CD14-positive monocyte (primary cell): ENCODE measurements at regions not wholly inside any gene's neighbourhood (a gene's known extent, or its start where the extent isn't known, plus 50 kb on each side); places are given as distances from the start of the nearest gene placed in this dataset.

Experiments used
- DNase-seq, 3 donors: peaks; one replicate each; pipeline ENCODE4 v3.0.0-alpha.2; 2011 to 2022
- H2AFZ ChIP-seq: 2 replicates; pipeline ENCODE4 v1.6.0; 2012; ENCODE audit warnings: mild to moderate bottlenecking, low read depth, low read length, inconsistent platforms; ENCODE audit not compliant: insufficient read depth, poor library complexity, severe bottlenecking
- H3K27ac ChIP-seq, 2 donors: 1 replicate in 1 of 2; 2 replicates in 1 of 2; pipeline ENCODE4 v1.5.1; 2012 to 2013; ENCODE audit warnings: low read length in 2 of 2, control low read depth in 1 of 2, inconsistent platforms in 1 of 2, low read depth in 1 of 2, mild to moderate bottlenecking in 1 of 2
- H3K27me3 ChIP-seq, 2 donors: one replicate each; pipeline versions ENCODE4 v1.6.0 to v1.6.1; 2011 to 2013; ENCODE audit warnings: low read length in 2 of 2; ENCODE audit not compliant: control insufficient read depth in 2 of 2, insufficient read depth in 2 of 2
- H3K36me3 ChIP-seq, 2 donors: replicated peaks in 1 of 2; 1 replicate in 1 of 2; 2 replicates in 1 of 2; pipeline versions ENCODE4 v1.5.1 to v1.6.1; 2012 to 2013; ENCODE audit warnings: low read length in 2 of 2, control low read depth in 1 of 2, inconsistent platforms in 1 of 2, mild to moderate bottlenecking in 1 of 2; ENCODE audit not compliant: insufficient read depth in 2 of 2, control insufficient read depth in 1 of 2
- H3K4me1 ChIP-seq, 2 donors: 1 replicate in 1 of 2; 2 replicates in 1 of 2; pipeline versions ENCODE4 v1.5.1 to v1.6.1; 2012 to 2013; ENCODE audit warnings: low read length in 2 of 2, control low read depth in 1 of 2, inconsistent platforms in 1 of 2, mild to moderate bottlenecking in 1 of 2, moderate library complexity in 1 of 2; ENCODE audit not compliant: insufficient read depth in 2 of 2, control insufficient read depth in 1 of 2
- H3K4me2 ChIP-seq: replicated peaks from 2 replicates; pipeline ENCODE3; 2012; ENCODE audit warnings: low read length, moderate library complexity, mild to moderate bottlenecking; ENCODE audit not compliant: poor library complexity, severe bottlenecking; ENCODE audit errors: extremely low read depth
- H3K4me3 ChIP-seq, 3 experiments: fragments of 200-600 bp in 1 of 3; sonication (generic) in 1 of 3; replicated peaks in 1 of 3; 1 replicate in 2 of 3; 2 replicates in 1 of 3; pipeline ENCODE4 v1.5.1; 2011 to 2013; ENCODE audit warnings: low read length in 3 of 3, mild to moderate bottlenecking in 3 of 3, control low read depth in 2 of 3, low read depth in 2 of 3, inconsistent platforms in 1 of 3, moderate library complexity in 1 of 3
- H3K79me2 ChIP-seq: 2 replicates; pipeline ENCODE4 v1.6.0; 2012; ENCODE audit warnings: mild to moderate bottlenecking, control low read depth, inconsistent platforms, low read length, moderate library complexity; ENCODE audit not compliant: insufficient read depth
- H3K9ac ChIP-seq: 2 replicates; pipeline ENCODE4 v1.6.0; 2017; ENCODE audit warnings: low read length, mild to moderate bottlenecking; ENCODE audit not compliant: insufficient read depth, poor library complexity, severe bottlenecking
- H3K9me3 ChIP-seq, 2 donors: replicated peaks in 1 of 2; 1 replicate in 1 of 2; 2 replicates in 1 of 2; pipeline versions ENCODE4 v1.5.1 to v1.6.1; 2012 to 2013; ENCODE audit warnings: low read length in 2 of 2, control low read depth in 1 of 2; ENCODE audit not compliant: control insufficient read depth in 1 of 2, insufficient read depth in 1 of 2
- H4K20me1 ChIP-seq: 2 replicates; pipeline ENCODE4 v1.6.0; 2012; ENCODE audit warnings: mild to moderate bottlenecking, low read length, control low read depth, moderate library complexity; ENCODE audit not compliant: insufficient read depth
- H3K27ac Mint-ChIP-seq, 7 donors: one replicate each; pipeline ENCODE4 v1.8.0; 2020; ENCODE audit warnings: mild to moderate bottlenecking in 7 of 7, mixed read lengths in 7 of 7, moderate library complexity in 6 of 7, inconsistent platforms in 2 of 7
- H3K27me3 Mint-ChIP-seq, 3 donors: one replicate each; pipeline ENCODE4 v1.8.0; 2021 to 2022; ENCODE audit warnings: low read depth in 3 of 3, mild to moderate bottlenecking in 3 of 3, mixed read lengths in 3 of 3, moderate library complexity in 3 of 3, inconsistent platforms in 1 of 3
- H3K36me3 Mint-ChIP-seq, 2 donors: one replicate each; pipeline ENCODE4 v1.8.0; 2020; ENCODE audit warnings: mixed read lengths in 2 of 2, inconsistent platforms in 1 of 2, mild to moderate bottlenecking in 1 of 2
- H3K4me1 Mint-ChIP-seq: one replicate; pipeline ENCODE4 v1.8.0; 2020; ENCODE audit warnings: mild to moderate bottlenecking, mixed read lengths
- H3K4me3 Mint-ChIP-seq, 2 donors: one replicate each; pipeline ENCODE4 v1.8.0; 2020; ENCODE audit warnings: mild to moderate bottlenecking in 2 of 2, mixed read lengths in 2 of 2, moderate library complexity in 1 of 2
- H3K9me3 Mint-ChIP-seq, 7 donors: one replicate each; pipeline ENCODE4 v1.8.0; 2020 to 2022; ENCODE audit warnings: mixed read lengths in 7 of 7, mild to moderate bottlenecking in 6 of 7, moderate library complexity in 6 of 7, inconsistent platforms in 2 of 7
- WGBS: methylation state at CpG from one replicate; pipeline ENCODE4 v1.1.5; 2013; ENCODE audit warnings: missing lambda C conversion rate; ENCODE audit not compliant: insufficient coverage; 5-methylcytosine and 5-hydroxymethylcytosine counted together
- intact Hi-C, 2 donors: fragments of 100-400 bp; cut with micrococcal nuclease; formaldehyde crosslinking; loops; one replicate each; pipeline versions ENCODE4 v1.15.0 to v1.15.1; 2023
- TF ChIP-seq, protein P1 (sequence below): fragments of 200-600 bp; IDR thresholded peaks from one replicate; pipeline ENCODE4 v1.8.0; 2022; ENCODE audit warnings: antibody characterized with exemption, mild to moderate bottlenecking

DNA sequence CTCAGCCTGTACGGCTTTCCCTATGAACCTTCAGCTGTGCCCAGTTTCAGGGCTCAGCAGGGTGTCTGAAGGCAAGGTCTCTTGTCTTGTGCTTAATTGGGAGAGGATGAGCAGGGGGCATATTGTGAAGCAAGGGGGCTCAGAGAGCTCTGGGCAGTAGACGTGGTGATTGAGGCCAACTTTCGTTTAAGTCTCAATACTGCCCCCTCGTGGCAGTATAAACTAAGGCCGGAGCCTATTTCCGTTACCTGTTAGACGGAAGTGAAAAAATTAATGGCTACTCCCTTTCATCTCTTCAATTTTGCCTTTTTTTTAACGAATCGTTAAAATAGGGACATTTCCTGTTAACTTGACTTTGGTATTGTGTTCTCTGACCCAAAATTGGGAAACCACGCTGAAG lies 193.4 kb downstream of the TDRD15 start:
- no peak overlapping the region for H3K4me3 Mint-ChIP-seq
- Histone ChIP-seq H3K9ac (no peak overlapping the region), H3K4me2 (no peak overlapping the region), H4K20me1 (no peaks in the 10 kb centered on the region), H3K4me3 (no peak overlapping the region), H3K4me1 (peaks cover 0 to 3% of the 10 kb centered on the region in 2 donors), H2AFZ (peak overlapping the region; percentile 49), H3K36me3 (no peaks in the 10 kb centered on the region), H3K27ac (no peak overlapping the region), H3K27me3 (no peaks in the 10 kb centered on the region), H3K9me3 (no peaks in the 10 kb centered on the region), H3K79me2 (no peaks in the 10 kb centered on the region)
- no peak overlapping the region for H3K27ac Mint-ChIP-seq
- peaks cover 0 to 3% (median 0%) of the 10 kb centered on the region in 7 donors for H3K9me3 Mint-ChIP-seq
- peaks cover 6% of the 10 kb centered on the region for H3K4me1 Mint-ChIP-seq
- TF ChIP-seq, protein P1, sequence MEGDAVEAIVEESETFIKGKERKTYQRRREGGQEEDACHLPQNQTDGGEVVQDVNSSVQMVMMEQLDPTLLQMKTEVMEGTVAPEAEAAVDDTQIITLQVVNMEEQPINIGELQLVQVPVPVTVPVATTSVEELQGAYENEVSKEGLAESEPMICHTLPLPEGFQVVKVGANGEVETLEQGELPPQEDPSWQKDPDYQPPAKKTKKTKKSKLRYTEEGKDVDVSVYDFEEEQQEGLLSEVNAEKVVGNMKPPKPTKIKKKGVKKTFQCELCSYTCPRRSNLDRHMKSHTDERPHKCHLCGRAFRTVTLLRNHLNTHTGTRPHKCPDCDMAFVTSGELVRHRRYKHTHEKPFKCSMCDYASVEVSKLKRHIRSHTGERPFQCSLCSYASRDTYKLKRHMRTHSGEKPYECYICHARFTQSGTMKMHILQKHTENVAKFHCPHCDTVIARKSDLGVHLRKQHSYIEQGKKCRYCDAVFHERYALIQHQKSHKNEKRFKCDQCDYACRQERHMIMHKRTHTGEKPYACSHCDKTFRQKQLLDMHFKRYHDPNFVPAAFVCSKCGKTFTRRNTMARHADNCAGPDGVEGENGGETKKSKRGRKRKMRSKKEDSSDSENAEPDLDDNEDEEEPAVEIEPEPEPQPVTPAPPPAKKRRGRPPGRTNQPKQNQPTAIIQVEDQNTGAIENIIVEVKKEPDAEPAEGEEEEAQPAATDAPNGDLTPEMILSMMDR: peak; percentile 84
- H3K36me3 Mint-ChIP-seq: no peaks in the 10 kb centered on the region
- intact Hi-C loops: loop anchor here (2.0 to 5.0 kb wide), 3 partner anchors 140 to 275 kb away; partner anchors contain the start of gene APOB (in 1 of the 2)
- H3K27me3 Mint-ChIP-seq: no peaks in the 10 kb centered on the region
- peak; percentile 45 to 74 (median 63) for DNase-seq
- 0% methylated on average over 2 of the region's 10 CpGs for WGBS

DNA sequence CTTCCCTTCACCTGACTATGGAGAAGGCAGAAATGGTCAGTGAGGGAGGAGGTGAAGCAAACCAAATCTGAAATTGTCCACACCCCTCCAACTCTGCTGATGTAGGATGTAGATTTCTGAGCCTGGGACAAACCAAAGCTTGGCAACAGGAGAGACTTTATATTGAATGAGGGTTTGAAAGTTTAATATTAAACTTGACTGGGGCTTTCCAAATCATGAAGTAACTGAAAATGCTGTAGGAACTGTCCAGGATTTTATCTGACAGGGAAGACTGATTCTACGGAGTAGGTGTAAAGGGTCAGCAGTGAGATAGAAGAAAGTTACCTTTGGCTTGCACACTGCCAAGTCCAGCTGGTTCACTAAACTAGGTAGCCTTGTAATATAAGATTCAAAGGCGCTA lies 194.5 kb downstream of the TDRD15 start:
- peaks cover 0 to 3% of the 10 kb centered on the region in 2 donors for H3K4me1 ChIP-seq
- no peak overlapping the region for H3K27ac ChIP-seq
- H3K27me3 ChIP-seq: no peaks in the 10 kb centered on the region
- no peak overlapping the region for H2AFZ ChIP-seq
- H3K36me3 Mint-ChIP-seq: no peaks in the 10 kb centered on the region
- no peaks in the 10 kb centered on the region for H3K36me3 ChIP-seq
- no peaks in the 10 kb centered on the region for H3K9me3 ChIP-seq
- peaks cover 14% of the 10 kb centered on the region for H3K4me1 Mint-ChIP-seq
- DNase-seq: no peak
- intact Hi-C loops: loop anchor here in 1 of 2 donors (5.0 kb wide), 1 partner anchor 276 kb away; the partner anchor contains the start of gene APOB
- H3K4me2 ChIP-seq: no peak overlapping the region
- no peak overlapping the region for H3K4me3 Mint-ChIP-seq
- H4K20me1 ChIP-seq: no peaks in the 10 kb centered on the region
- peaks cover 0 to 3% (median 0%) of the 10 kb centered on the region in 7 donors for H3K9me3 Mint-ChIP-seq
- no peak overlapping the region for H3K9ac ChIP-seq
- TF ChIP-seq, protein P1: no peak
- no peak overlapping the region for H3K27ac Mint-ChIP-seq
- H3K27me3 Mint-ChIP-seq: no peaks in the 10 kb centered on the region
- 100% methylated on average over 1 of the region's 2 CpGs for WGBS
- H3K79me2 ChIP-seq: no peaks in the 10 kb centered on the region
- no peak overlapping the region for H3K4me3 ChIP-seq
